ENCODE measurements at regions not wholly inside any gene's neighbourhood (a gene's known extent, or its start where the extent isn't known, plus 50 kb on each side); places are given as distances from the start of the nearest gene placed in this dataset.

GRCh38 chr10:20972925-20973324, 75.8 kb upstream of the NEBL start:
- no peak for TF ChIP-seq CTCF (IDR thresholded peaks at IDR 0.05; ENCODE audit: low read depth, low read length)
- DNase-seq (ENCODE audit: extremely low read depth, low read depth), result no peak

GRCh38 chr10:20971901-20972300, 74.8 kb upstream of the NEBL start:
- no peak for DNase-seq (ENCODE audit: extremely low read depth, low read depth)
- no peak for TF ChIP-seq CTCF (IDR thresholded peaks at IDR 0.05; ENCODE audit: low read depth, low read length)

DNA sequence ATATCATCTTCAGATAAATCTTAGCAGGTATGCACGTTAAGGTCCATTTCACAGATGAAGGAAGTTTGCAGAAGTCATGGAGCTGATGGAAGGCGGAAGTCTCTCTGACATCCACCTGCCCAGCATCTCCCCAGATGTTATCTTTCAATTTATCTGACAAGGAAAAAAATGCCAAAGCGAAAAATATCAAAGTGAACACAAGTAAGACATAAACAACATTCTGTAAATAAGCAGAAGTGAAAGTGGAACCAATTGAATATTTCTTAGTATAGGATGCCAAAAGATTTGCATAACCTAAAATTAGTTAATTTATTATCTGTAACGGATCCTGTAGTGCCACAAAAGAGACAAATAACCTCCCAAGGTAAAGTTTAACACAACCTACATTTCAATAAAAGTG, 73.6 kb upstream of the NEBL start:
- TF ChIP-seq CTCF (IDR thresholded peaks at IDR 0.05; ENCODE audit: low read depth, low read length), result no peak
- no peak for DNase-seq (ENCODE audit: extremely low read depth, low read depth)

GRCh38 chr10:20970044-20970443, 72.9 kb upstream of the NEBL start:
- DNase-seq (ENCODE audit: extremely low read depth, low read depth), result no peak
- no peak for TF ChIP-seq CTCF (IDR thresholded peaks at IDR 0.05; ENCODE audit: low read depth, low read length)

DNA sequence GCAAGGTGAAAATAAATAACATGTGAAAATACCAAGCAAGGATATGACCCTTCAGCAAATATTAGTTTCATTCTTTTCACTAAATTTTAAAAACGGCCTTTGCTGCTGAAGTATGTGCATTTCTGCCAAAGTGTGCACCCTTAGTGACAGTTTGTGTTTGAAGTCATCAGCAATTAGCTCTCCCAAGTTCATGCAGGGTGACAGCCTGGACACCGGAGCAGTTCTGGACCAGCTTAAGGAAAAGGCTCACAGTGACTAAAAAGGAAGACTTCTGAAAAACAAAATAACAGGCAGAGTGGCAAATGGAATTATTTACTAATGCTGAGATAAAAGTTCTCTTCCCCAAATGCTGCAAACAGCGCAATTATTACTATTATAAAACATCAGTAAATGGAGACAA, 69.3 kb upstream of the NEBL start:
- no peak for DNase-seq (ENCODE audit: extremely low read depth, low read depth)
- TF ChIP-seq CTCF (IDR thresholded peaks at IDR 0.05; ENCODE audit: low read depth, low read length), result no peak

- TF ChIP-seq CTCF (IDR thresholded peaks at IDR 0.05; ENCODE audit: low read depth, low read length), result no peak
- no peak for DNase-seq (ENCODE audit: extremely low read depth, low read depth)
These were observed 66.8 kb upstream of the NEBL start for GRCh38 chr10:20963721-20964595.

DNA sequence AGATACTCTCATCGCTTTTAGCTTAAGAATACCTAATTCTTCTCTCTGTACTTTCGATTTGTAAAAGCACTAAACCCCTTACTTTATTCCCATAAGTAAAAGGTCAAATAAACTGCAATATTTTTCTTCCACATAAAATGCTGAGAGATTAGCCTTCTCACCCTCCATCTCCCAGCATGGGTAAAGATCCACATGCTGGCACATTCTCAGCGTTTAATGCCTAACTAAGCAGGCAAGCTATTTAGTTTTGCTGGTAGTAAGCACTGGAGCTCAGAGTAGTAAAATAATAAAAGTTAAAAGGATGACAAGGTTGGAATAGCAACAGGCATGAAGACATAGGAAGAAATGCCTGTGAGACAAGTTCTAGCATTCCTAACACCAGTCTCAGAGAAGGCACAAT, 65.9 kb upstream of the NEBL start:
- TF ChIP-seq CTCF (IDR thresholded peaks at IDR 0.05; ENCODE audit: low read depth, low read length), result no peak
- no peak for DNase-seq (ENCODE audit: extremely low read depth, low read depth)
